ENCODE measurements at regions not wholly inside any gene's neighbourhood (a gene's known extent, or its start where the extent isn't known, plus 50 kb on each side); places are given as distances from the start of the nearest gene placed in this dataset.

- Histone ChIP-seq H3K9me3 (ENCODE audit: control insufficient read depth in 2 of 2, low read length in 2 of 2) (no peaks in the 10 kb centered on the region), H3K4me1 (ENCODE audit: control insufficient read depth, insufficient read depth, low read length, poor library complexity, severe bottlenecking) (peaks cover 40% of the 10 kb centered on the region), H3K27ac (ENCODE audit: insufficient read depth, low read length, poor library complexity, severe bottlenecking) (peak overlapping the region; percentile 39), H3K27me3 (ENCODE audit: control insufficient read depth, insufficient read depth, low read length) (no peaks in the 10 kb centered on the region), H3K4me3 (ENCODE audit: low read depth, low read length) (no peak overlapping the region), H3K36me3 (ENCODE audit: control insufficient read depth, insufficient read depth, low read length) (peaks cover 13% of the 10 kb centered on the region)
- Mint-ChIP-seq H3K4me1 (peaks cover 30 to 69% (median 47%) of the 10 kb centered on the region in 4 donors), H3K27me3 (peaks cover under 1% of the 10 kb centered on the region), H3K36me3 (peaks cover 3% of the 10 kb centered on the region), H3K27ac (peak overlapping the region; percentile 38 to 72 (median 43)), H3K9me3 (no peaks in the 10 kb centered on the region), H3K4me3 (peak overlapping the region in 3 of 4 donors; percentile 41 to 80 (median 52))
- DNase-seq, result no peak
- ATAC-seq (ENCODE audit: low read depth in 2 of 2), result no peak
Observed at GRCh38 chr1:65062339-65062738, 85.7 kb upstream of the AK4 start.

GRCh38 chr1:65063025-65063424 is 85.0 kb upstream of the AK4 start:
- Histone ChIP-seq H3K4me3 (ENCODE audit: low read depth, low read length) (peak overlapping the region; percentile 35), H3K9me3 (ENCODE audit: control insufficient read depth in 2 of 2, low read length in 2 of 2) (no peaks in the 10 kb centered on the region), H3K27me3 (ENCODE audit: control insufficient read depth, insufficient read depth, low read length) (no peaks in the 10 kb centered on the region), H3K36me3 (ENCODE audit: control insufficient read depth, insufficient read depth, low read length) (peaks cover 6% of the 10 kb centered on the region), H3K27ac (ENCODE audit: insufficient read depth, low read length, poor library complexity, severe bottlenecking) (peak overlapping the region; percentile 38), H3K4me1 (ENCODE audit: control insufficient read depth, insufficient read depth, low read length, poor library complexity, severe bottlenecking) (peaks cover 40% of the 10 kb centered on the region)
- DNase-seq (peak in 1 of 3 donors; percentile 16), ATAC-seq (ENCODE audit: low read depth in 2 of 2) (no peak)
- Mint-ChIP-seq H3K27me3 (peaks cover 5% of the 10 kb centered on the region), H3K9me3 (peaks cover 0 to 1% (median 0%) of the 10 kb centered on the region in 7 donors), H3K4me1 (peaks cover 30 to 66% (median 45%) of the 10 kb centered on the region in 4 donors), H3K36me3 (peaks cover under 1% of the 10 kb centered on the region), H3K4me3 (peak overlapping the region; percentile 42 to 80 (median 56)), H3K27ac (peak overlapping the region; percentile 38 to 77 (median 72))

- H3K4me3 ChIP-seq (ENCODE audit: low read depth, low read length), result peak overlapping the region; percentile 46
- H3K4me1 ChIP-seq (ENCODE audit: control insufficient read depth, insufficient read depth, low read length, poor library complexity, severe bottlenecking), result peaks cover 54% of the 10 kb centered on the region
- peaks cover 37 to 67% (median 48%) of the 10 kb centered on the region in 4 donors for H3K4me1 Mint-ChIP-seq
Observed at GRCh38 chr1:65064981-65065380, 83.0 kb upstream of the AK4 start.

GRCh38 chr1:65065524-65066418 is 82.2 kb upstream of the AK4 start:
- Mint-ChIP-seq H3K27ac (peak overlapping the region; percentile 88 to 97 (median 96)), H3K4me3 (peak overlapping the region; percentile 86 to 98 (median 95)), H3K4me1 (peaks cover 34 to 69% (median 52%) of the 10 kb centered on the region in 4 donors), H3K36me3 (no peaks in the 10 kb centered on the region), H3K27me3 (peaks cover 9% of the 10 kb centered on the region), H3K9me3 (peaks cover 0 to 1% (median 0%) of the 10 kb centered on the region in 7 donors)
- H3K9me3 ChIP-seq (ENCODE audit: control insufficient read depth in 2 of 2, low read length in 2 of 2), result no peaks in the 10 kb centered on the region
- no peak for DNase-seq
- no peaks in the 10 kb centered on the region for H3K36me3 ChIP-seq (ENCODE audit: control insufficient read depth, insufficient read depth, low read length)
- H3K4me3 ChIP-seq (ENCODE audit: low read depth, low read length), result peak overlapping the region; percentile 46
- ATAC-seq (ENCODE audit: low read depth in 2 of 2), result no peak
- peaks cover 59% of the 10 kb centered on the region for H3K4me1 ChIP-seq (ENCODE audit: control insufficient read depth, insufficient read depth, low read length, poor library complexity, severe bottlenecking)
- peak overlapping the region; percentile 92 for H3K27ac ChIP-seq (ENCODE audit: insufficient read depth, low read length, poor library complexity, severe bottlenecking)
- H3K27me3 ChIP-seq (ENCODE audit: control insufficient read depth, insufficient read depth, low read length), result no peaks in the 10 kb centered on the region

More at GRCh38 chr1:65064981-65065380, 83.0 kb upstream of the AK4 start:
- Mint-ChIP-seq H3K27ac (peak overlapping the region; percentile 82 to 96 (median 88)), H3K4me3 (peak overlapping the region; percentile 86 to 98 (median 95)), H3K9me3 (peaks cover 0 to 1% (median 0%) of the 10 kb centered on the region in 7 donors), H3K27me3 (peaks cover 5% of the 10 kb centered on the region), H3K36me3 (no peaks in the 10 kb centered on the region)
- peak overlapping the region; percentile 92 for H3K27ac ChIP-seq (ENCODE audit: insufficient read depth, low read length, poor library complexity, severe bottlenecking)
- H3K27me3 ChIP-seq (ENCODE audit: control insufficient read depth, insufficient read depth, low read length), result no peaks in the 10 kb centered on the region
- H3K9me3 ChIP-seq (ENCODE audit: control insufficient read depth in 2 of 2, low read length in 2 of 2), result no peaks in the 10 kb centered on the region
- H3K36me3 ChIP-seq (ENCODE audit: control insufficient read depth, insufficient read depth, low read length), result no peaks in the 10 kb centered on the region
- ATAC-seq (ENCODE audit: low read depth in 2 of 2) (no peak), DNase-seq (no peak)

- Mint-ChIP-seq H3K27me3 (peaks cover 9% of the 10 kb centered on the region), H3K27ac (peak overlapping the region; percentile 88 to 97 (median 96)), H3K4me3 (peak overlapping the region; percentile 86 to 98 (median 95)), H3K4me1 (peaks cover 34 to 68% (median 55%) of the 10 kb centered on the region in 4 donors), H3K9me3 (peaks cover 0 to 1% (median 0%) of the 10 kb centered on the region in 7 donors), H3K36me3 (no peaks in the 10 kb centered on the region)
- no peak for ATAC-seq (ENCODE audit: low read depth in 2 of 2)
- H3K9me3 ChIP-seq (ENCODE audit: control insufficient read depth in 2 of 2, low read length in 2 of 2), result no peaks in the 10 kb centered on the region
- no peaks in the 10 kb centered on the region for H3K36me3 ChIP-seq (ENCODE audit: control insufficient read depth, insufficient read depth, low read length)
- peak overlapping the region; percentile 46 for H3K4me3 ChIP-seq (ENCODE audit: low read depth, low read length)
- peaks cover 55% of the 10 kb centered on the region for H3K4me1 ChIP-seq (ENCODE audit: control insufficient read depth, insufficient read depth, low read length, poor library complexity, severe bottlenecking)
- H3K27ac ChIP-seq (ENCODE audit: insufficient read depth, low read length, poor library complexity, severe bottlenecking), result peak overlapping the region; percentile 92
- H3K27me3 ChIP-seq (ENCODE audit: control insufficient read depth, insufficient read depth, low read length), result no peaks in the 10 kb centered on the region
- no peak for DNase-seq
Observed at GRCh38 chr1:65066419-65066765, 81.6 kb upstream of the AK4 start.

DNA sequence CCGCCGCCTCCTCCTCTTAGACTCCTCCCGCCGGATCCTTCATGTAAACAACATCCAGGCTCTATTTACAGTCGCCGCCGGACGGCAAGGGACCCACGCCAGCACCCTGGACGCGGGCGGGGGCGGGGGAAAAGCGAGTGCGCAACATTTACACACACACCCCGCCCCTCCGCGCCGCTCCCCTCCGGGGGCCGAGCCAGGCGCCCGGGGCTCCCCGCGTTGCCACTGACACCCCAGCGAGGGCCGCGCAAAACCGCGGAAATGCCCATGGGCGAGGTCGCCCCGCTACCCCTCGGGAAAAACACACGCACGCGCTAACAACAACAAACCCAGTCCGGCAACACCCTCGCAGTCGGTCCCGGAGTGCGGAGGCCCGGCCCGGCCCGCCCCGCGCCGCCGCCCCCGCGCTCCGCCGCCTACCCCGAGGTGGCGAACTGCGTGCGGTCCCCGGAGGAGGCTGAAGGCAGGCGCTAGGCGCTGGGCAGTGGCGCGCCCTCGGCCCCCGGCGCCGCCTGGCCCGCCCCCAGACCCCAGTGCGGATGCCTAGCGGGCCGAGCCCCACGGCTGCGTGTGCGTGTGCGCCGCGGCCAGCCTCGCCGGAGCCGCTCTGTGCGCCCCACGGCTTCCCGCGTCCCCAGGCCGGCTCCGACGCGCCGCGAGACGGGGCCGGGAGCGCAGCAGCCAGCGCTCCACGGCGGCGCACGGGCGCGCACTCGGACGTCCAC is 81.1 kb upstream of the AK4 start:
- Mint-ChIP-seq H3K4me1 (peaks cover 31 to 64% (median 53%) of the 10 kb centered on the region in 4 donors), H3K27ac (peak overlapping the region; percentile 93 to 98 (median 96)), H3K27me3 (peaks cover 9% of the 10 kb centered on the region), H3K36me3 (no peaks in the 10 kb centered on the region), H3K9me3 (peaks cover 0 to 1% (median 0%) of the 10 kb centered on the region in 7 donors), H3K4me3 (peak overlapping the region; percentile 93 to 98 (median 95))
- peaks cover 55% of the 10 kb centered on the region for H3K4me1 ChIP-seq (ENCODE audit: control insufficient read depth, insufficient read depth, low read length, poor library complexity, severe bottlenecking)
- H3K4me3 ChIP-seq (ENCODE audit: low read depth, low read length), result peak overlapping the region; percentile 32
- ATAC-seq (ENCODE audit: low read depth in 2 of 2) (peak; percentile 59 to 60), DNase-seq (peak; percentile 67 to 81 (median 72))
- no peaks in the 10 kb centered on the region for H3K36me3 ChIP-seq (ENCODE audit: control insufficient read depth, insufficient read depth, low read length)
- H3K27me3 ChIP-seq (ENCODE audit: control insufficient read depth, insufficient read depth, low read length), result no peaks in the 10 kb centered on the region
- no peaks in the 10 kb centered on the region for H3K9me3 ChIP-seq (ENCODE audit: control insufficient read depth in 2 of 2, low read length in 2 of 2)
- peak overlapping the region; percentile 92 for H3K27ac ChIP-seq (ENCODE audit: insufficient read depth, low read length, poor library complexity, severe bottlenecking)

DNA sequence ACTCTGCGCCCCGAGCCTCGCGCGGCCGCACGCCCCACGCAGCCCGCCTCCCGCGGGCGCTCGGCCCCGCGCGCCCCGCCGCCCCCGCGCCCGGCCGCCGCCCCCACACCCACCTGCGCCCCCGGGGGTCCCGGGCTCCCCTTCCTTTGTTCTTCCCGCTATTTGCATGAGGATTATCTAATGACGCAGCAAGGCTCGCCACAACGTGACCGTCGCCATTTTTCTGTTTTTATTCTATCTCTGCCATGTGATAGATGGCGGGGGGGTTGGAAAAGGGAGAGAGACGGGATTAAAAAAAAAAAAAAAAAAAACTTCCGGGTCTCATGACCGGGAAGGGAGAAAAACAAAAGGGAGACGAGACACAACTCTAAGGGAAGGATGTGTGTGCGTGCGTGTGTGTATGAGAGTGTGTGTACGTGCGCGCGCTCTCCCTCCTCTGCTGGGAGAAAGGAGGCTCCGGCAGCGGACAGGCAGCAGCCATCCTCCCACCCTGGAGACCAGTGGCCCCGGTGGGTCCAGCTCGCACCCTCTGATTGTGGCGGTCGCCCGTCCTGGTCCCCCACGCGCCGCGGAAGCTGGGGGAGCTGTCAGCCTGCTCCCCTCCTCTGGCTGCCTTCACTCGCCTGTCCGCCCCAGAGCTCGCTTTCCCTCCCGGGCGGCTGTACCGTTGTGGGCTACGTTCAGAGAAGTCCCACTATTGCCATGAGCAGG is 80.4 kb upstream of the AK4 start:
- Mint-ChIP-seq H3K9me3 (peaks cover 0 to 1% (median 0%) of the 10 kb centered on the region in 7 donors), H3K4me1 (peaks cover 24 to 57% (median 46%) of the 10 kb centered on the region in 4 donors)
- peak; percentile 15 to 21 for ATAC-seq (ENCODE audit: low read depth in 2 of 2)

More for the DNA sequence above, 80.4 kb upstream of the AK4 start:
- H3K36me3 ChIP-seq (ENCODE audit: control insufficient read depth, insufficient read depth, low read length), result no peaks in the 10 kb centered on the region
- no peaks in the 10 kb centered on the region for H3K9me3 ChIP-seq (ENCODE audit: control insufficient read depth in 2 of 2, low read length in 2 of 2)
- Mint-ChIP-seq H3K36me3 (no peaks in the 10 kb centered on the region), H3K4me3 (peak overlapping the region; percentile 93 to 99 (median 97)), H3K27ac (peak overlapping the region; percentile 98 to 100 (median 98)), H3K27me3 (peaks cover 9% of the 10 kb centered on the region)
- peak; percentile 38 to 67 (median 63) for DNase-seq
- H3K27ac ChIP-seq (ENCODE audit: insufficient read depth, low read length, poor library complexity, severe bottlenecking), result peak overlapping the region; percentile 92
- peaks cover 52% of the 10 kb centered on the region for H3K4me1 ChIP-seq (ENCODE audit: control insufficient read depth, insufficient read depth, low read length, poor library complexity, severe bottlenecking)
- no peaks in the 10 kb centered on the region for H3K27me3 ChIP-seq (ENCODE audit: control insufficient read depth, insufficient read depth, low read length)
- peak overlapping the region; percentile 97 for H3K4me3 ChIP-seq (ENCODE audit: low read depth, low read length)
